WI38 (cell line): ENCODE measurements at regions not wholly inside any gene's neighbourhood (a gene's known extent, or its start where the extent isn't known, plus 50 kb on each side); places are given as distances from the start of the nearest gene placed in this dataset.

ENCODE experiments used
- H3K4me3 ChIP-seq: 2 replicates; pipeline ENCODE4 v1.5.1; 2011; ENCODE audit warnings: low read depth, mild to moderate bottlenecking, control low read depth, low read length
- TF ChIP-seq, protein P1 (sequence below): IDR thresholded peaks from 2 replicates; pipeline ENCODE4 v1.5.1; 2012; ENCODE audit warnings: low read depth, mild to moderate bottlenecking, control low read depth, low read length

DNA sequence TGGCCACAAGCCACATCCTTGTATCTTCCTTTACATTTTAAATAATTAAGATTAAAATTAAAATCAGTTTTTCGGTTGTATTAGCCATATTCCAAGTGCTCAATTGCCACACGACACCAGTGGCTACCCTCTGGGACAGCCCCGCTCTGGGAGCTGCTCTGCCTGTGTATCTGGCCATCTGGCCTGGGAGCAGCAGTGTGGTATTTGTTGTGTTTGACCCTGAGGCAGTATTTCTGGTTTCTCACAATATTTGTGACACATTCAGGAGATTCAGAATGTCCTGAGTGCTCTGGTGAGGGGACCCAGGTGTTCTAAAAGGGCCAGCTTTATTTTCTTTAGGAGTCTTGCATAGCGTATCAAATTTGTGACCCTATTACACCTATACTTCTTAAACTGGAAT, 179.0 kb downstream of the SUCLA2 start:
- TF ChIP-seq, protein P1, sequence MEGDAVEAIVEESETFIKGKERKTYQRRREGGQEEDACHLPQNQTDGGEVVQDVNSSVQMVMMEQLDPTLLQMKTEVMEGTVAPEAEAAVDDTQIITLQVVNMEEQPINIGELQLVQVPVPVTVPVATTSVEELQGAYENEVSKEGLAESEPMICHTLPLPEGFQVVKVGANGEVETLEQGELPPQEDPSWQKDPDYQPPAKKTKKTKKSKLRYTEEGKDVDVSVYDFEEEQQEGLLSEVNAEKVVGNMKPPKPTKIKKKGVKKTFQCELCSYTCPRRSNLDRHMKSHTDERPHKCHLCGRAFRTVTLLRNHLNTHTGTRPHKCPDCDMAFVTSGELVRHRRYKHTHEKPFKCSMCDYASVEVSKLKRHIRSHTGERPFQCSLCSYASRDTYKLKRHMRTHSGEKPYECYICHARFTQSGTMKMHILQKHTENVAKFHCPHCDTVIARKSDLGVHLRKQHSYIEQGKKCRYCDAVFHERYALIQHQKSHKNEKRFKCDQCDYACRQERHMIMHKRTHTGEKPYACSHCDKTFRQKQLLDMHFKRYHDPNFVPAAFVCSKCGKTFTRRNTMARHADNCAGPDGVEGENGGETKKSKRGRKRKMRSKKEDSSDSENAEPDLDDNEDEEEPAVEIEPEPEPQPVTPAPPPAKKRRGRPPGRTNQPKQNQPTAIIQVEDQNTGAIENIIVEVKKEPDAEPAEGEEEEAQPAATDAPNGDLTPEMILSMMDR = no peak
- no peak overlapping the region for H3K4me3 ChIP-seq

DNA sequence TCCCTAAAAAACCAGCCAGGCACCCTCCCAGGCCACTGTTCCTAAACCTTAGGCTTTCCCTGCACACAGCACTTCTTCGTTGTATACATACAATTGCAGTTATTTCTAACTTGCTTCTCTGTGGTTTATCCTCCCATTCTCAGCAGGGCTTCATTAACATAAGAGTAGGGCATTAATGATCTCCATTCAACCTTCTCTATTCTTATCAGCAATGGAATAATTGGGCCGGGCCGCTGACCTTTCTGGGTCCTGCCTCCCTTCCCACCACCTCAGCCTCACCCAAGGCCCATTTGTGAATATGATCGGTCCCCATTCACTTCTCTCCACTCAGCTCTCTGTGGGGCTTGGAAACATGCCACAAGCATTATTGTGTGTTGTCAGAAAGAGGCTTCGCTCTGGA, 184.2 kb downstream of the SUCLA2 start:
- TF ChIP-seq, protein P1 = no peak
- no peak overlapping the region for H3K4me3 ChIP-seq

DNA sequence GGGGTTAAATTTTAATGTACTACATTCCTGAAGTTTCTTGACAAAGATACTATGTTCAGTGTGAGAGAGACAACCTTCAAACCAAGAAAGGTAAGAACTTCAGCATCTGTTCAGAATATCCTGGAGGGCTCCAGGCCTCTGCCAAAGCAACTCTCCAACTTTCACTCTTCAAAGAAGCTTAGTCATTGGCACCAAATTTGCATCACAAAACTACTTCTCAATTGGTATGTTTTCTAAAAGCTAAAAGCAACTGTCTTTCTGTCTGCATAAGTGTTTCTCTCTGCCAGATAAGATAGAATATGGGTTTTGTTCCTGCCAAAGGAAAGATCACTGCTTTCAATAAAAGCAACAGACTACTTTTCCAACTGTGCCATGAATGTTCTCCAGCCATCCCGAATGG, 187.4 kb downstream of the SUCLA2 start:
- H3K4me3 ChIP-seq = no peak overlapping the region
- TF ChIP-seq, protein P1 = no peak

DNA sequence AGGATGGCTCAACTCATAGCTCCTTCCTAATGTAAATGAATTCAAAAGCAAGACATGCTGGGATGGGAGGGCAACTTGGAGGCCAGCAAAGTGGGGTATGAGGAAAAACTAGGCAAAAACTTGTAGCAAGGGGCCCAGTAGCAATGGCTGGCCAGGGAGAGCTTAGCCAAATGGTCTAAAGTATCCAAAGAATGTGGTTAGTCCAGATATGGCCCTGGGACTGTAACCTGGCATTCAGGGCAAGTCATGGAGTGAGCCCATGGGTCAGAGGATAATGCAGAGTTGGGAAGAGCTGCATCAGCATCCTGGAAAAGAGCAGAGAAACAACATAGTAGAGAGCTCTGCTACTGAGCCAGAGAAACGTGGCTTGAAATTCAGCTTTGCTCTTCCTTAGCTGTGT, 191.7 kb downstream of the SUCLA2 start:
- no peak overlapping the region for H3K4me3 ChIP-seq

DNA sequence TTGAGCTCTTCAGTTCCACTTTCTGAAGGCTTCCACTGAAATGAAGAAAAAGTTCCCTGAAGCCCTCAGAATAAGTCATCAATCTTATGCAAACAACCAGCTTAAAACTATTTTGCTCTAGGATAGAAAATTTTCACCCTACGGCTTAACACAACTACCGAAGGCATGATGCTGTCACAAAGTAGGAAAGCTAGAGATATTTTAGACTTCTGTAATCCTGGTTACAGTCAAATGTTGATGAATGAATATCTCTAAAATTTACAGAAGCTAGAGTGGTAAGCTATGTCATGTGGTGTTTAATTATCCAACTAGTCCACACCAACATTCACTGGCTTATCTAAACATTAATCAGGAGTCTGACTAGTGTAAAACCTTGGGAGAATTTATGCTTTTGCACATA, 197.9 kb downstream of the SUCLA2 start:
- TF ChIP-seq, protein P1 = no peak

More for the DNA sequence above, 191.7 kb downstream of the SUCLA2 start:
- TF ChIP-seq, protein P1 = no peak

DNA sequence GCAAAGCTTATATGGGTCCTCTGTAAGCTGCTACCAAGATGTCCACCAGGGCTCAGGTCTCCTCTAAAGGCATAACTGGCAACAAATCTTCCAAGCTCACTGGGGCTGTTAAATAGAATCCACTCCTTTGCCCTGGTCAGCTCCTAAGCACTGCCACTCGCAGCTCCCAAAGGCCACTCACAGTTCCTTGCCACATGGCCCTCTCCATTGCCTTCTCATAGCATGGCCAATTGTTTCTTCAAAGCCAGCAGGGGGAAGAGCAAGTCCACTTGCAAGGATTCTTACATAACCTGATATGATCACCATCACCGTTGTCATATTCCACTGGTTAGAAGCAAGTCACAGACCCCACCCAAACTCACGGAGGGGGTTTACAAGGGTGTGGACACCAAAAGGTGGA, 199.5 kb downstream of the SUCLA2 start:
- H3K4me3 ChIP-seq = no peak overlapping the region
- TF ChIP-seq, protein P1 = no peak

More for the DNA sequence above, 197.9 kb downstream of the SUCLA2 start:
- no peak overlapping the region for H3K4me3 ChIP-seq

DNA sequence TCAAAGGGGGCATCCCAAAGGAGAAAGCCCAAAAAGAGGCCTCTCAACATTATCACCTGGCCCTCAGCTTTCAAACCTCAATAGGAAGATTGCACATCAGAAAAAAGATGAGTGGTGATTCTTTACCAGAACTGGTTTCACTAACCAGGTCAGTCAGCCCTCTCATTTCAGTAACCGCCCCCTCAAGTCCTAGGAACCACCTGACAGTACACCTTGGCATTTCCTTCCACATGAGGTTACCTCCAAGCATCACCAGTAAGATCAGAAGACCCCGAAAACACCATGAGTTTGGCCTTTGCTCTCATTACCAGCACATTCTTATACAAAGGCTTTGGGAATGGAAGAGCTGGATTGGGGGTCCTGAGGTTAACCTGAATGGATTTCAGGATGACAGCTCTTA, 200.5 kb downstream of the SUCLA2 start:
- H3K4me3 ChIP-seq = no peak overlapping the region
- TF ChIP-seq, protein P1 = no peak
